ENCODE measurements at regions not wholly inside any gene's neighbourhood (a gene's known extent, or its start where the extent isn't known, plus 50 kb on each side); places are given as distances from the start of the nearest gene placed in this dataset.

GRCh38 chr17:33639103-33639880, 346.2 kb upstream of the ASIC2 start:
- Histone ChIP-seq H3K9ac (ENCODE audit: insufficient read depth, low read length) (no peak overlapping the region), H3K79me2 (ENCODE audit: control insufficient read depth, insufficient read depth, low read length) (no peaks in the 10 kb centered on the region), H3K27ac (ENCODE audit: insufficient read depth, low read length) (no peak overlapping the region), H4K20me1 (ENCODE audit: control insufficient read depth, extremely low read depth, insufficient read depth, low read length) (no peaks in the 10 kb centered on the region), H3K36me3 (ENCODE audit: control insufficient read depth, insufficient read depth, low read length) (no peaks in the 10 kb centered on the region), H3K27me3 (ENCODE audit: control insufficient read depth, insufficient read depth, low read length) (no peaks in the 10 kb centered on the region), H3K9me3 (ENCODE audit: control insufficient read depth, insufficient read depth, low read depth, low read length) (no peaks in the 10 kb centered on the region), H3K4me3 (replicated peaks in 1 of 4; ENCODE audit: control extremely low read depth in 1 of 4, insufficient read depth in 1 of 4, low read depth in 3 of 4, low read length in 4 of 4) (no peak overlapping the region), H2AFZ (ENCODE audit: low read length) (no peak overlapping the region), H3K4me2 (ENCODE audit: extremely low read depth, insufficient read depth, low read length) (no peak overlapping the region), H3K4me1 (ENCODE audit: control insufficient read depth, extremely low read depth, insufficient read depth, low read length) (no peaks in the 10 kb centered on the region)
- DNase-seq (ENCODE audit: low read depth in 2 of 2): no peak
- TF ChIP-seq EZH2 (IDR thresholded peaks at IDR 0.05; ENCODE audit: low read length, missing control alignments): no peak
- no peak for TF ChIP-seq CTCF (conservative IDR thresholded peaks at IDR 0.05 in 1 of 2, IDR thresholded peaks at IDR 0.05 in 1 of 2; ENCODE audit: low read depth in 1 of 2, low read length in 2 of 2)

- H3K36me3 ChIP-seq (ENCODE audit: control insufficient read depth, insufficient read depth, low read length): no peaks in the 10 kb centered on the region
- H3K79me2 ChIP-seq (ENCODE audit: control insufficient read depth, insufficient read depth, low read length): no peaks in the 10 kb centered on the region
- H3K4me2 ChIP-seq (ENCODE audit: extremely low read depth, insufficient read depth, low read length): no peak overlapping the region
- no peaks in the 10 kb centered on the region for H3K9me3 ChIP-seq (ENCODE audit: control insufficient read depth, insufficient read depth, low read depth, low read length)
- DNase-seq (ENCODE audit: low read depth in 2 of 2): no peak
- H3K27ac ChIP-seq (ENCODE audit: insufficient read depth, low read length): no peak overlapping the region
- H2AFZ ChIP-seq (ENCODE audit: low read length): no peak overlapping the region
- H3K9ac ChIP-seq (ENCODE audit: insufficient read depth, low read length): no peak overlapping the region
- no peaks in the 10 kb centered on the region for H4K20me1 ChIP-seq (ENCODE audit: control insufficient read depth, extremely low read depth, insufficient read depth, low read length)
- H3K27me3 ChIP-seq (ENCODE audit: control insufficient read depth, insufficient read depth, low read length): no peaks in the 10 kb centered on the region
- TF ChIP-seq CTCF (conservative IDR thresholded peaks at IDR 0.05 in 1 of 2, IDR thresholded peaks at IDR 0.05 in 1 of 2; ENCODE audit: low read depth in 1 of 2, low read length in 2 of 2) (no peak), EZH2 (IDR thresholded peaks at IDR 0.05; ENCODE audit: low read length, missing control alignments) (no peak)
- H3K4me3 ChIP-seq (replicated peaks in 1 of 4; ENCODE audit: control extremely low read depth in 1 of 4, insufficient read depth in 1 of 4, low read depth in 3 of 4, low read length in 4 of 4): no peak overlapping the region
- H3K4me1 ChIP-seq (ENCODE audit: control insufficient read depth, extremely low read depth, insufficient read depth, low read length): no peaks in the 10 kb centered on the region
Measured at GRCh38 chr17:33640629-33641028, 347.5 kb upstream of the ASIC2 start.

- no peak for TF ChIP-seq CTCF (conservative IDR thresholded peaks at IDR 0.05 in 1 of 2, IDR thresholded peaks at IDR 0.05 in 1 of 2; ENCODE audit: low read depth in 1 of 2, low read length in 2 of 2)
- no peak for TF ChIP-seq EZH2 (IDR thresholded peaks at IDR 0.05; ENCODE audit: low read length, missing control alignments)
- H3K4me1 ChIP-seq (ENCODE audit: control insufficient read depth, extremely low read depth, insufficient read depth, low read length): no peaks in the 10 kb centered on the region
- no peaks in the 10 kb centered on the region for H3K36me3 ChIP-seq (ENCODE audit: control insufficient read depth, insufficient read depth, low read length)
- H2AFZ ChIP-seq (ENCODE audit: low read length): no peak overlapping the region
- no peak overlapping the region for H3K4me3 ChIP-seq (replicated peaks in 1 of 4; ENCODE audit: control extremely low read depth in 1 of 4, insufficient read depth in 1 of 4, low read depth in 3 of 4, low read length in 4 of 4)
- H4K20me1 ChIP-seq (ENCODE audit: control insufficient read depth, extremely low read depth, insufficient read depth, low read length): no peaks in the 10 kb centered on the region
- no peak overlapping the region for H3K4me2 ChIP-seq (ENCODE audit: extremely low read depth, insufficient read depth, low read length)
- no peaks in the 10 kb centered on the region for H3K79me2 ChIP-seq (ENCODE audit: control insufficient read depth, insufficient read depth, low read length)
- DNase-seq (ENCODE audit: low read depth in 2 of 2): no peak
- H3K27me3 ChIP-seq (ENCODE audit: control insufficient read depth, insufficient read depth, low read length): no peaks in the 10 kb centered on the region
- no peaks in the 10 kb centered on the region for H3K9me3 ChIP-seq (ENCODE audit: control insufficient read depth, insufficient read depth, low read depth, low read length)
- H3K27ac ChIP-seq (ENCODE audit: insufficient read depth, low read length): no peak overlapping the region
- no peak overlapping the region for H3K9ac ChIP-seq (ENCODE audit: insufficient read depth, low read length)
Measured at GRCh38 chr17:33642002-33642401, 348.9 kb upstream of the ASIC2 start.

Measured in fibroblast of lung (primary cell).